ENCODE measurements at regions not wholly inside any gene's neighbourhood (a gene's known extent, or its start where the extent isn't known, plus 50 kb on each side); places are given as distances from the start of the nearest gene placed in this dataset.
"Not testable (repeated sequence)": the region's sequence is repeated elsewhere in the genome, so short reads cannot be mapped to it uniquely, and the experiment has no call there.

- DNase-seq = no peak
Measured at GRCh38 chr14:45976001-45976400, 675.6 kb downstream of the RPL10L start.

- no peak for DNase-seq
Measured at GRCh38 chr14:45972416-45972815, 679.2 kb downstream of the RPL10L start.

- no peak for DNase-seq
Measured at GRCh38 chr14:45970621-45971020, 681.0 kb downstream of the RPL10L start.

- DNase-seq = no peak
Measured at GRCh38 chr14:45968037-45968436, 683.5 kb downstream of the RPL10L start.

GRCh38 chr14:45949479-45949878, 696.5 kb upstream of the MIS18BP1 start:
- no peak for DNase-seq

GRCh38 chr14:45947830-45948229, 694.8 kb upstream of the MIS18BP1 start:
- DNase-seq = no peak

- no peak for DNase-seq
Measured at GRCh38 chr14:45946251-45946650, 693.2 kb upstream of the MIS18BP1 start.

- no peak for DNase-seq
Measured at GRCh38 chr14:45940318-45940717, 687.3 kb upstream of the MIS18BP1 start.

- DNase-seq = no peak
Measured at GRCh38 chr14:45939572-45939971, 686.6 kb upstream of the MIS18BP1 start.

GRCh38 chr14:45919995-45920394, 667.0 kb upstream of the MIS18BP1 start:
- not testable (repeated sequence) for DNase-seq

- no peak for DNase-seq
Measured at GRCh38 chr14:45916340-45916953, 663.4 kb upstream of the MIS18BP1 start.

GRCh38 chr14:45907782-45908181, 654.8 kb upstream of the MIS18BP1 start:
- no peak for DNase-seq

GRCh38 chr14:45906257-45906656, 653.3 kb upstream of the MIS18BP1 start:
- DNase-seq = no peak

GRCh38 chr14:45905672-45906071, 652.7 kb upstream of the MIS18BP1 start:
- DNase-seq = no peak

- no peak for DNase-seq
Measured at GRCh38 chr14:45904314-45904713, 651.3 kb upstream of the MIS18BP1 start.

- no peak for DNase-seq
Measured at GRCh38 chr14:45902241-45902640, 649.2 kb upstream of the MIS18BP1 start.

- DNase-seq = no peak
Measured at GRCh38 chr14:45897439-45897838, 644.4 kb upstream of the MIS18BP1 start.

GRCh38 chr14:45893127-45893526, 640.1 kb upstream of the MIS18BP1 start:
- DNase-seq = no peak

- peak in 5 of 51 donors; percentile 6 to 84 (median 14) for DNase-seq
Measured at GRCh38 chr14:45891417-45892080, 638.5 kb upstream of the MIS18BP1 start.

GRCh38 chr14:45888766-45889285, 635.8 kb upstream of the MIS18BP1 start:
- DNase-seq = not testable (repeated sequence)

GRCh38 chr14:45877981-45878380, 625.0 kb upstream of the MIS18BP1 start:
- DNase-seq = no peak

GRCh38 chr14:45868863-45869262, 615.9 kb upstream of the MIS18BP1 start:
- no peak for DNase-seq

GRCh38 chr14:45868377-45868776, 615.4 kb upstream of the MIS18BP1 start:
- DNase-seq = no peak
